Activated CD8-positive, alpha-beta T cell treated with anti-CD3 and anti-CD28 coated beads for 36 hours (primary cell): ENCODE measurements at regions not wholly inside any gene's neighbourhood (a gene's known extent, or its start where the extent isn't known, plus 50 kb on each side); places are given as distances from the start of the nearest gene placed in this dataset.
"Not testable (repeated sequence)": the region's sequence is repeated elsewhere in the genome, so short reads cannot be mapped to it uniquely, and the experiment has no call there.

ENCODE experiments used
- ATAC-seq: fragments of 200-7000 bp; cut with Tn5 transposase; one replicate; pipeline ENCODE4 v1.10.0; 2021; ENCODE audit warnings: mild to moderate bottlenecking, moderate library complexity
- CTCF ChIA-PET: fragments of 350-600 bp; sonication (Branson Sonifier 250); formaldehyde crosslinking; loops from one replicate; lab custom pipeline; 2021; ENCODE audit warnings: antibody characterized with exemption; lab: Charles Lee
- POLR2A ChIA-PET: fragments of 350-600 bp; sonication (Branson Sonifier 250); formaldehyde crosslinking; loops from one replicate; lab custom pipeline; 2021; ENCODE audit warnings: antibody characterized with exemption; lab: Charles Lee
- DNase-seq: peaks from one replicate; pipeline ENCODE4 v3.0.0-alpha.2; 2020
- H3K27ac Mint-ChIP-seq: one replicate; pipeline ENCODE4 v1.8.0; 2021; ENCODE audit warnings: mild to moderate bottlenecking, mixed read lengths
- H3K27me3 Mint-ChIP-seq: one replicate; pipeline ENCODE4 v1.8.0; 2021; ENCODE audit warnings: mixed read lengths
- H3K36me3 Mint-ChIP-seq: one replicate; pipeline ENCODE4 v1.8.0; 2021; ENCODE audit warnings: low read depth, mixed read lengths
- H3K4me1 Mint-ChIP-seq: one replicate; pipeline ENCODE4 v1.8.0; 2021; ENCODE audit warnings: low read depth, mixed read lengths
- H3K4me3 Mint-ChIP-seq: one replicate; pipeline ENCODE4 v1.8.0; 2021; ENCODE audit warnings: mild to moderate bottlenecking, moderate library complexity, mixed read lengths
- H3K9me3 Mint-ChIP-seq: one replicate; pipeline ENCODE4 v1.8.0; 2021; ENCODE audit warnings: mixed read lengths
- intact Hi-C: fragments of 100-400 bp; cut with micrococcal nuclease; formaldehyde crosslinking; loops from one replicate; pipeline ENCODE4 v1.10.0; 2022
- TF ChIP-seq, protein P1 (sequence below): fragments of 200-600 bp; IDR thresholded peaks from one replicate; pipeline ENCODE4 v1.8.0; 2022; ENCODE audit warnings: antibody characterized with exemption, mild to moderate bottlenecking

DNA sequence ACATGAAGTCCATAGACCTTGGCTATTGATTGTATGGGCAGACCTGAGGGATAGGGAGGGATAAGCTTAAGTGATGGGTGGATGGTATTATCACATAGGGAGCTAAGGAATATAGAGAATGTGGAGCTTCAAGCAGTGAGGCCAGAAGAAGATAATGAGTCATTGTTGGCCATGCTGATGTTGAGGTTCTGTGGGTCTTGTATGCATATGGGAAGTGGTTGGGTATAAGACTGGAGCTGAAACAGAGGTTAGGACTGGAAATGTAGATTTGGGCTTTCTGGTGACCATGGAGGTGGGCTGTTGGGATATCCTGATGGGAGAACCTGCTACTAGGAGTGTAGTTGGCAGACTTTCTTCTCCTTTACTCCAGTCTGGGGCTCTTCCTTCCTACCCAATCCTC is 73.7 kb upstream of the TSC22D1 start:
- H3K9me3 Mint-ChIP-seq: no peaks in the 10 kb centered on the region
- H3K36me3 Mint-ChIP-seq: no peaks in the 10 kb centered on the region
- intact Hi-C loops: no loop called here
- ChIA-PET POLR2A (interaction anchor here (0.7 kb wide), 1 partner anchor 11 kb away, joined by 3 read pairs; no protein-coding TSS in a partner anchor), CTCF (no interaction called here)
- H3K4me1 Mint-ChIP-seq: peaks cover 21% of the 10 kb centered on the region
- no peak overlapping the region for H3K4me3 Mint-ChIP-seq
- ATAC-seq: no peak
- DNase-seq: no peak
- H3K27ac Mint-ChIP-seq: no peak overlapping the region
- H3K27me3 Mint-ChIP-seq: peaks cover 12% of the 10 kb centered on the region
- TF ChIP-seq, protein P1, sequence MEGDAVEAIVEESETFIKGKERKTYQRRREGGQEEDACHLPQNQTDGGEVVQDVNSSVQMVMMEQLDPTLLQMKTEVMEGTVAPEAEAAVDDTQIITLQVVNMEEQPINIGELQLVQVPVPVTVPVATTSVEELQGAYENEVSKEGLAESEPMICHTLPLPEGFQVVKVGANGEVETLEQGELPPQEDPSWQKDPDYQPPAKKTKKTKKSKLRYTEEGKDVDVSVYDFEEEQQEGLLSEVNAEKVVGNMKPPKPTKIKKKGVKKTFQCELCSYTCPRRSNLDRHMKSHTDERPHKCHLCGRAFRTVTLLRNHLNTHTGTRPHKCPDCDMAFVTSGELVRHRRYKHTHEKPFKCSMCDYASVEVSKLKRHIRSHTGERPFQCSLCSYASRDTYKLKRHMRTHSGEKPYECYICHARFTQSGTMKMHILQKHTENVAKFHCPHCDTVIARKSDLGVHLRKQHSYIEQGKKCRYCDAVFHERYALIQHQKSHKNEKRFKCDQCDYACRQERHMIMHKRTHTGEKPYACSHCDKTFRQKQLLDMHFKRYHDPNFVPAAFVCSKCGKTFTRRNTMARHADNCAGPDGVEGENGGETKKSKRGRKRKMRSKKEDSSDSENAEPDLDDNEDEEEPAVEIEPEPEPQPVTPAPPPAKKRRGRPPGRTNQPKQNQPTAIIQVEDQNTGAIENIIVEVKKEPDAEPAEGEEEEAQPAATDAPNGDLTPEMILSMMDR: no peak

GRCh38 chr13:44649104-44649428 is 72.9 kb upstream of the TSC22D1 start:
- ChIA-PET POLR2A (no interaction called here), CTCF (interaction anchor here (2.4 kb wide), 1 partner anchor 166 kb away, joined by 11 read pairs; no protein-coding TSS in a partner anchor)
- Mint-ChIP-seq H3K4me3 (no peak overlapping the region), H3K27ac (peak overlapping the region; percentile 26), H3K36me3 (no peaks in the 10 kb centered on the region), H3K9me3 (no peaks in the 10 kb centered on the region), H3K27me3 (peaks cover 12% of the 10 kb centered on the region), H3K4me1 (peaks cover 21% of the 10 kb centered on the region)
- TF ChIP-seq, protein P1: no peak
- DNase-seq: peak; percentile 61
- ATAC-seq: peak; percentile 83
- intact Hi-C loops: no loop called here

DNA sequence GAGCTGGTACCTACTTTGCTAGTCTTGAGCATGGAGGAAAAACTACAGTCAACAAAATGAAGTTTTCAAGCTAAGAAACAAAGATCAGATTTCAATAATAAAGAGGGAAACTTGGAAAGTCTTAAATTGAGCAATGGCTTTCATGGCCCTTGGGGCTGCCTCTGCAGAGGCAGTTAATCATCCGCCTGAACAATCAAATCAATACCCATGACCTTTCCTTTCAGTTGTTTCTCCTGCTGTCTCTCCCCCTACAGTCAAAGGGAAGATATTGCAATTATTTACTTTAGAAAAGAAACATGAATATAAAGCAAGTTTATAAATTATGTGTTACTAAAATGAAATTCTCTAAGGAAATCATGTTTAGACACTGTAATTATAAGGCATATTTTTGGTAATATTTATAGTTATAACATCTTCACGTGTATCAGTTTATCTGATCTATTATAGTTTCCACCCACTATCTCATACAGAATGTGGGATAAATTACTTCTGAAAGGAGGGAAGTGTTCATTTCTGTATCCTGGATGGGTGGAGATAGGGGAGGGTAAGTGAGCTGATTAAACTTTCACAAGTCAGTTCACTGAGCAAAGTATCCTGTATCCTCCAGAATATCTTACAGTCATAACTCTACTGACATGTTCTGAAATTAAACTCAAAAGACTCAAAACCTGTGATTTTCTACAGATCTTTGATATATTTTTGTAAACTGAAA is 72.4 kb upstream of the TSC22D1 start:
- DNase-seq: peak; percentile 10
- Mint-ChIP-seq H3K4me3 (no peak overlapping the region), H3K27me3 (peaks cover 12% of the 10 kb centered on the region), H3K36me3 (no peaks in the 10 kb centered on the region), H3K9me3 (no peaks in the 10 kb centered on the region), H3K4me1 (peaks cover 21% of the 10 kb centered on the region), H3K27ac (peak overlapping the region; percentile 26)
- TF ChIP-seq, protein P1: peak; percentile 69
- POLR2A ChIA-PET: no interaction called here
- CTCF ChIA-PET: interaction anchor here (0.6 to 2.4 kb wide), 3 partner anchors 103 to 165 kb away, joined by 3 to 11 read pairs (median 3); no protein-coding TSS in a partner anchor
- peak; percentile 71 for ATAC-seq
- intact Hi-C loops: no loop called here

GRCh38 chr13:44647560-44647959 is 71.4 kb upstream of the TSC22D1 start:
- ATAC-seq, H3K4me3 Mint-ChIP-seq, H3K27ac Mint-ChIP-seq, DNase-seq, intact Hi-C loops, POLR2A ChIA-PET, H3K36me3 Mint-ChIP-seq, H3K9me3 Mint-ChIP-seq: not testable (repeated sequence)
- Mint-ChIP-seq H3K4me1 (peaks cover 21% of the 10 kb centered on the region), H3K27me3 (peaks cover 11% of the 10 kb centered on the region)
- CTCF ChIA-PET: interaction anchor here (2.4 kb wide), 1 partner anchor 164 kb away, joined by 11 read pairs; no protein-coding TSS in a partner anchor

GRCh38 chr13:44646044-44646443 is 69.9 kb upstream of the TSC22D1 start:
- Mint-ChIP-seq H3K4me1 (peaks cover 21% of the 10 kb centered on the region), H3K36me3 (no peaks in the 10 kb centered on the region), H3K27ac (no peak overlapping the region), H3K27me3 (peaks cover 6% of the 10 kb centered on the region), H3K4me3 (no peak overlapping the region), H3K9me3 (no peaks in the 10 kb centered on the region)
- intact Hi-C loops: no loop called here
- ChIA-PET CTCF (no interaction called here), POLR2A (no interaction called here)
- ATAC-seq (no peak), DNase-seq (no peak)
- TF ChIP-seq, protein P1: no peak
